IMR-90 (cell line): ENCODE measurements at regions not wholly inside any gene's neighbourhood (a gene's known extent, or its start where the extent isn't known, plus 50 kb on each side); places are given as distances from the start of the nearest gene placed in this dataset.

Experiments
- BHLHE40 ChIP-seq: fragments of 150-350 bp; IDR thresholded peaks from 2 replicates; pipeline ENCODE4 v1.6.1; 2016; ENCODE audit warnings: mild to moderate bottlenecking, low read depth, low read length
- CEBPB ChIP-seq: IDR thresholded peaks from 2 replicates; pipeline ENCODE4 v1.6.1; 2012; ENCODE audit warnings: low read depth, low read length, improper control_type of control experiment
- CHD1 ChIP-seq: IDR thresholded peaks from 2 replicates; pipeline ENCODE4 v1.6.1; 2012; ENCODE audit warnings: low read depth, low read length, improper control_type of control experiment
- CTCF ChIP-seq: conservative IDR thresholded peaks from 2 replicates; pipeline ENCODE4 v1.5.1; 2012; ENCODE audit warnings: mild to moderate bottlenecking, low read depth, low read length, improper control_type of control experiment
- ELK1 ChIP-seq: fragments of 150-350 bp; IDR thresholded peaks from 2 replicates; pipeline ENCODE4 v1.6.1; 2016; ENCODE audit warnings: low read depth, mild to moderate bottlenecking, low read length, moderate library complexity, borderline replicate concordance
- MAFK ChIP-seq: IDR thresholded peaks from 2 replicates; pipeline ENCODE4 v1.6.1; 2012; ENCODE audit warnings: low read depth, low read length, improper control_type of control experiment
- MXI1 ChIP-seq: IDR thresholded peaks from 2 replicates; pipeline ENCODE4 v1.6.1; 2012; ENCODE audit warnings: low read depth, mild to moderate bottlenecking, low read length, moderate library complexity, borderline replicate concordance
- POLR2A ChIP-seq: IDR thresholded peaks from 2 replicates; pipeline ENCODE4 v1.6.1; 2012; ENCODE audit warnings: mild to moderate bottlenecking, low read depth, low read length
- RAD21 ChIP-seq: IDR thresholded peaks from 2 replicates; pipeline ENCODE4 v1.6.1; 2012; ENCODE audit warnings: low read length, improper control_type of control experiment
- RCOR1 ChIP-seq: IDR thresholded peaks from 2 replicates; pipeline ENCODE4 v1.6.1; 2012; ENCODE audit warnings: mild to moderate bottlenecking, low read length, improper control_type of control experiment; ENCODE audit not compliant: insufficient replicate concordance
- RFX5 ChIP-seq: IDR thresholded peaks from 2 replicates; pipeline ENCODE4 v1.8.0; 2012; ENCODE audit warnings: low read depth, mild to moderate bottlenecking, low read length, moderate library complexity
- SMC3 ChIP-seq: fragments of 150-350 bp; IDR thresholded peaks from 2 replicates; pipeline ENCODE4 v1.6.1; 2016; ENCODE audit warnings: low read depth, mild to moderate bottlenecking, antibody characterized with exemption, low read length, moderate library complexity
- USF2 ChIP-seq: fragments of 150-350 bp; IDR thresholded peaks from 2 replicates; pipeline ENCODE4 v1.6.1; 2017; ENCODE audit warnings: mild to moderate bottlenecking, antibody characterized with exemption, low read length, low read depth

GRCh38 chr2:208948073-208948472, 475.8 kb upstream of the MAP2 start:
- TF ChIP-seq ELK1 (no peak), CTCF (no peak), POLR2A (no peak), CEBPB (no peak), BHLHE40 (no peak), SMC3 (no peak), RFX5 (no peak), MXI1 (no peak), RCOR1 (no peak), CHD1 (no peak), RAD21 (no peak), MAFK (no peak), USF2 (no peak)
